GM19467 (cell line): ENCODE measurements at regions not wholly inside any gene's neighbourhood (a gene's known extent, or its start where the extent isn't known, plus 50 kb on each side); places are given as distances from the start of the nearest gene placed in this dataset.

Source experiments
- ATAC-seq: cut with Tn5 transposase; IDR thresholded peaks from one replicate; pipeline ENCODE4 v1.9.1; 2021; ENCODE audit warnings: mild to moderate bottlenecking, moderate library complexity; ENCODE audit not compliant: unreplicated experiment

DNA sequence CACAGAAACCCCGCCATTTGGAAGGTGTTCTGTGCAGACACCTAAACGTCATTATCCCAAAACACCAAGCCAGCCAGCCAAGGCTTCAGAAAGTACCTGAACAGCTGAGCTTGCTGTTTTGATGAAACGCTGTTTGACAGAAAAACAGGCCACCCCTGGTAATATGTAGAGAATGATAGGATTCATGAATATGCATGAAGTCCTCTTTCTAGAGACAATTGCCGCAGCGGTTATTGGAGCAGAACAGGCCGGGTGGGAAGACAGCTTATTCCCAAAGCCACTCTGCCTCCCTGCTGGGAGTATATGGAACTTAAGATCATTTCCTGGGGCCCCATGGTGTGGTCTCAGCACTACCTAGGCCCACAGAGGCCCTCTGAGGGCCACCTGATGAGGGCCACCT lies 229.5 kb downstream of the UQCRFS1 start:
- ATAC-seq = no peak

- ATAC-seq = no peak
These were observed 231.0 kb downstream of the UQCRFS1 start for GRCh38 chr19:28981994-28982393.

GRCh38 chr19:28981518-28981917 lies 231.4 kb downstream of the UQCRFS1 start:
- ATAC-seq = no peak

- ATAC-seq = no peak
These were observed 232.6 kb downstream of the UQCRFS1 start for GRCh38 chr19:28980236-28980868.

DNA sequence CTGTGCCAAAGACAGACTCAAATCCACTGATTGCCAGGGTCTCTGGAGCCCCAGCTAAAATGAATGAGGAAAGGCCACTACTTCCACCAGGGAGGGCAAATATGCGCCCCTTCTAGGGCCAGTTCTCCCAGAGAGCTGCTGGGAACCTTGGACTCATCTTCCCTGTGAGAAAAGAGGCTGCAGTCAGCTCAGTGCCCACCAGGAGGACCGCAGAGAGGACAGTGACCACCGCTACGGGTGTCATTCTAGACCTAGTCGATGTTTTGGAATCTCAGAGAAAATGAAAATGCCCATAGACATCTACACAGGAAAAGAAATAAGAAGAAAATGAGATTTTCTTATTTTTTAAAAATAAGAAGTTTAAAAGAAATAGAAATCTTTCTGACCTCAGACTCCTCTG lies 235.1 kb downstream of the UQCRFS1 start:
- ATAC-seq = no peak

- ATAC-seq = no peak
These were observed 240.7 kb downstream of the UQCRFS1 start for GRCh38 chr19:28972058-28972852.

DNA sequence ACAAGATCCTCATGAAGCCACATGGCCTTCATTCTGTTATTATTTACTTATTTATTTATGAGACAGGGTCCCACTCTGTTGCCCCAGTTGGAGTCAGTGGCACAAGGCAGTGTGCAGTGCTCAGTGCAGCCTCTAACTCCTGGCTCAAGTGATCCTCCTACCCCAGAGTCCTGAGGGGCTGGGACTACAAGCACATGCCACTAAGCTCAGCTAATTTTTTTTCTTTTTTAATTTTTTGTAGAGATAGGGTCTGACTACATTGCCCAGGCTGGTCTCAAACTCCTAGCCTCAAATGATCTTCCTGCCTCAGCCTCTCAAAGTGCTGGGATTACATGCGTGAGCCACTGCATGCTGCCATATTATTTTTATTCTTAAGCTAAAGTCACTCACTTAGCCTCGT lies 241.4 kb downstream of the UQCRFS1 start:
- no peak for ATAC-seq

GRCh38 chr19:28971049-28971448 lies 241.9 kb downstream of the UQCRFS1 start:
- no peak for ATAC-seq

- no peak for ATAC-seq
These were observed 244.2 kb downstream of the UQCRFS1 start for GRCh38 chr19:28968721-28969120.

DNA sequence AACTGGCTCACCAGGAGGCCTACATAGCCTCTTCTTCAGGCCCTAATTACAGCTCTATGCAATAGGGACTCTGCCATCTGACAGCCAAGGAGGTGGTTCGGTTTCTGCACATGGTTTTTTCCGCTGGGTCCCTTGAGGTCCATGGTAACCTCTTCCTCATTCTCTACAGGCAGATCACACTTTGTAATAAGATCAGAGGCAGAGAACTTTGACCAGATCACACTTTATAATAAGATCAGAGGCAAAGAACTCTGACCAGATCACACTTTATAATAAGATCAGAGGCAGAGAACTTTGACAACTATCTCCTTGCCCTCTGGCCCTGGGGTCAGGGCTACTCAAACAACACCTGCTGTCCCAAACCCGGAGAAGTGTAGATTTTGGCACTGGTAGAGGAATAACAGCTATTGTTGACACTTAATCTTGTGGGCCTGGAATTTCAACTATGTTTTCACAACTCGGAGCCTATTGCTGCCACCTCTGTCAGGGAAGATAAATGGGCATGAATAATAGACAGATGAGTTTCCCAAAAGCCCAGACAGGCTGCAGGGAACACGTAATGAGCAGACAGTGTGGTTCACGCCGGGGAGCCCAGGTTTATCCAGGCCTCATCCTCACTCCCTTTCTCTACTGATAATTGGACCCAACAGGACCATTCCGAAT lies 246.1 kb downstream of the UQCRFS1 start:
- ATAC-seq = no peak

- no peak for ATAC-seq
These were observed 248.5 kb downstream of the UQCRFS1 start for GRCh38 chr19:28964500-28964899.

DNA sequence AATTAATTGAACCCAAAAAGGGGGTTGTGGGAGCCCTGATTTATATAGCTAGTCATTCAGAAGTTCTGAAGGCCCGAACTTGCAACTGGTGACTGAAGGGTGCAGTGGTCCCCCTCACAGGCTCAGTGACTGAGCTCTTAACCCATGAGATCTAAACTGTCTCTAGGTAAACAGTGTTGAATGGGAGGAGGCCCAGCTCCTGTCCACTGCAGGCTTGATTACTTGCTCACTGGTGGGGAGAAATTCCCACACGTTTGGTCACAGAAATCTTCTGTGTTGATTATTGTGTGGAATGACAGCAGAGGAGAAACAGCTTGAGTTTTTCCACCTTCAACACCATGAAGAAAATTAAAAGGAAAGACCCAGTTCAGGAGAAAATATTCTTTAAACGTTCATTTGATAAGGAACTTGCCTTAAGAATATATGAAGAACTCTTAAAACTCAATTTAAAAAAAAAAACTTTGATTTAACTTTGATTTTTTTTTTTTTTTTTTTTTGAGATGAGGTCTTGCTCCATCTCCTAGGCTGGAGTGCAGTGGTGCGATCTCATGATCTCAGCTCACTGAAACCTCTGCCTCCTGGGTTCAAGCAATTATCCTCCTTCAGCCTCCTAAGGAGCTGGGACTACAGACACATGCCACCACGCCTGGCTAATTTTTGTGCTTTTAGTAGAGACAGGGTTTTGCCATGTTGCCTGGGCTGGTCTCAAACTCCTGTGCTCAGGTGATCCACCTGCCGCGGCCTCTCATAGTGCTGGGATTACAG lies 249.3 kb downstream of the UQCRFS1 start:
- ATAC-seq = no peak

DNA sequence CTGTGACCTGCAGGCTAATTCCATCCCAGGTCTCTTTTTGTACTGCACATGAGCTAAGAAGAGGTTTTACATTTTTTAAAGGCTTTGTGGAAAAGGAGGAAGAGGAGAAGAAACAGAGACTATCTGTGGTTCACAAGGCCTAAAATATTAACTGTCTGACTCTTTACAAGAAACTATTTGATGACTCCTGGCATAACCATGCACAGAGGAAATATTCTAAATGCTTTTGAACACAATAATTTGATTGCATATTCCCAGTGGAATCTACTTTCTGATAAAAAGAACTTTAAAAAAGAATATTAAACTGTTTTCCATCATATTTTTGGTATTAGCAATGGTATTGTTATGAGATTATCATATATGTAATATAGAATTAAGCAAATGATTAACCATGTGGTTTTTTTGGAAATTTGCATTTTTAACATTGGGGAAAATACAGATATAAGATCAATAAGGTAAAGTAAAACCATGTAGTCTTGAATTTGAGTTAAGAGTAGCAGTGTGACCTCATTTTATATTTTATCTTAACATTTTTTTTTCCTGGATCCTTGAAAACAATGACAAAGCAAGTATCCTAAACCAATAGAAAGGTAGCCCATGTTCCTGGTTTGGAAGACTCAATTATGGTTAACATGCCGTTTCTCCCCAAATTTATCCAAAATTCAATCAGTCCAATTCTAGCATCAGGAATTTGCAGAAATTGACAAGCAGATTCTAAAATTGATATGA lies 251.0 kb downstream of the UQCRFS1 start:
- ATAC-seq = no peak

DNA sequence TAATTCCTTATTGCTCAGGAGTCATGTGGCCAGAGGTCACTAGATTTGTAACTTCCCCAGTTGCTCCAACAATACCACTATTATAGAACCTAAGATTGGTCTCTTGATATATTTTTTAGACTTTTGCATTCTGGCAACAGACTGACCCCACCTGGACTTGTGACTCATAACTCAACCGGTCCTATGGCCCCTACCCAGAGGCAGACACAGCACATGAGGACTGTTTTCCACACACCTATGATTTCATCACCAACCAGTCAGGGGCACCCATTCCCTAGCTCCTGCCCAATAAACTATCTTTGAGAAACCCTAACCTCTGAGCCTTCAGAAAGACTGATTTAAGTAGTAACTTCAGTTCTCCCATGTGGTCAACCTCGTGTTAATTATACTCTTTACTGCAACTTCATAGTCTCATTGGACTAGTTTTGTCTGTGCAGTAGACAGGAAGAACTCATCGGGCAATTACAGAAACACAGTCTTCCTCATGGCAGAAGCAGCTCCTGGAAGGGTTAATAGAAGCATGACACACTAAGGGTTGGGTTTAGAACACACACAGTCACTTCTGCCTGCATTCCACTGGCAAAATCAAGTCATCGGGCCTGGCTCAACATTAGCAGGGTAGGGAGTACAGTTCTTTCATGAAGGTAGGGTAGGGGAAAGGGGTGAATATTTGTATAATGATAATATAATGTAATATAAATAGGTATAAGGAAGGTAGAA lies 251.8 kb downstream of the UQCRFS1 start:
- no peak for ATAC-seq

DNA sequence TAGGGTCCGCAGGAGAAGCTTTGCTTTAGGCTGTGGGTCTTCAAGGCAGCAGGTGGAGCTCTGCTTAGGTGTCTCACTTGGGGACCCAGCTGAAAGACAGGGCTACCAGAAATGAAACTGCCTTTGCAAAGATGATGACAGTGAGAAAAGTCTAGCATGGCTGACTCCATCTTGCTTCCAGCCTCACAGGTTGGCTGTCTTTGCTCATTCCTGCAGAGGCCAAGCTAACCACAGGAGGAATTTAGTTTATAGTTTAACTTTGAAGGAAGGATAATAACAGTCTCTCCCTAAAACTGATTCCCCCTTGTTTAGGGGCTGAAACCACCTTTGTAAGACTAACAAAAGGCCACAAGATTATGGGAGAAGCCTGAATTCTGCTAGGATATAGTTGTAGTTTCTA lies 252.4 kb downstream of the UQCRFS1 start:
- ATAC-seq = no peak

DNA sequence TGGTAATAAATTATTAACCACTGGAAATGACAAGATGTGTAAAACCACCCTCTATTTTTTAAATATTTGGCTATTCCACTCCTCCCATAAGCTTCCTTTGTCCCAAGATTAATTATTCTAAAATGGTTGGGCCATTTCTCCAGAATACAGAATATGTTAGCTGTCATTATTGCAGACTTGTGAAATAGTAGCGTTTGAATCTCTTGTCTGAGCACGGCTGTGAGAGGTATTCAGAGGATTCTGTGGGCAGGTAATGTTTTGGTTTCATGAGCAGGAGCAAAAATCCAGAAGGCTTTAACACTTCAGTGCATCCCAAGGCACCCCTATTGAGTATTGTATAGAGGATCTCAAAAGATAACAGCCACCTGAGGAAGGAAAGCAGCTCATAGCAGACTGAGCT lies 256.0 kb downstream of the UQCRFS1 start:
- no peak for ATAC-seq

DNA sequence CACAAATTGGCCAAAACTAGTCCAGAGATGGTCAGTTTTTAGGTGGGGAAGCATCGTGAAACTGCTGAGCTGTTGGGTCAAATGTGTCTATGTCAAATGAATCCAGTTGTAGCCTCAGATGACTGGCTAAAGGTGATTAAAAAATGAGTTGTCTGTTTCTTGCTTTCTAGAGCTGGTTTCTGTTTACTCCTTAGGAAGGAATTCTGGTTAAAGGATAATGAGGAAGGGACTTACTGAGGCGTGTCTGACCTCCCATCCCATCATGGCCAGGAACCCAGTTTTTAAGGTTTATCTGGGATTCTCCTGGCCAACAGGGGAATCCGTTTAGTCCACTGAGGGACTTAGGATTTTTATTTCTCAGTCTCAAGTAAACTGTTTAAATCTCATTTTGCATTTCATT lies 256.5 kb downstream of the UQCRFS1 start:
- ATAC-seq = no peak

DNA sequence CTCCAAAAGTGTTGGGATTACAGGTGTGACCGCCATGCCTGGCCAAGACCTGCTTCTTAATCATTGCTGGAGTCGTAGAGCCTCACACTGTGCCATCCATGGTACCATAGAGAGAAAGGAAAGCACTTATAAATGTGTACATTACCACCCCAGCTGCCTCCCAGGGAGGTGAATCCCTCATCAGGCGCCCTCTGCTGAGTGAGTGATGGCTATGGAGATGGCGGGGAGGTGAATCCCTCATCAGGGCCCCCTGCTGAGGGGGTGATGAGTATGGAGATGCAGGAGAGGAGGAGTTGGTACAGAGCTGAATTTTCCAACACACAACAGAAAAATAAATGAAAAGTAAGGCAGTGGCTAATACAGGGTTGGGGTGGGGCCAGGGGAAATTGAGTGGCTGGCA lies 263.4 kb downstream of the UQCRFS1 start:
- no peak for ATAC-seq

DNA sequence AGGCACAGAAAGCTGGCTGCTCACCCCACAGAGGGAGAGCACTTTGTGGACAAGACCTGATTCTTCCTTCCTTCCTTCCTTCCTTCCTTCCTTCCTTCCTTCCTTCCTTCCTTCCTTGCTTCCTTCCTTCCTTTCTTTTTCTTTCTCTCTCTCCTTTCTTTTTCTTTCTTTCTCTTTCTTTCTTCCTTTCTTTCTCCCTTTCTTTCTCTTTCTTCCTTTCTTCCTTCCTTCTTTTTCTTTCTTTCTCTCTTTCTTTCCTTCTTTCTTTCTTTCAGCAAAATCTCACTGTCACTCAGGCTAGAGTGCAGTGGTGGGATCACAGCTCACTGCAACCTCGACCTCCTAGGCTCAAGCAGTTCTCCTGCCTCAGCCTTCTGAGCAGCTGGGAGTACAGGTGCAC lies 263.9 kb downstream of the UQCRFS1 start:
- ATAC-seq = no peak

GRCh38 chr19:28948566-28948965 lies 264.4 kb downstream of the UQCRFS1 start:
- no peak for ATAC-seq
